ENCODE measurements at regions not wholly inside any gene's neighbourhood (a gene's known extent, or its start where the extent isn't known, plus 50 kb on each side); places are given as distances from the start of the nearest gene placed in this dataset.

DNA sequence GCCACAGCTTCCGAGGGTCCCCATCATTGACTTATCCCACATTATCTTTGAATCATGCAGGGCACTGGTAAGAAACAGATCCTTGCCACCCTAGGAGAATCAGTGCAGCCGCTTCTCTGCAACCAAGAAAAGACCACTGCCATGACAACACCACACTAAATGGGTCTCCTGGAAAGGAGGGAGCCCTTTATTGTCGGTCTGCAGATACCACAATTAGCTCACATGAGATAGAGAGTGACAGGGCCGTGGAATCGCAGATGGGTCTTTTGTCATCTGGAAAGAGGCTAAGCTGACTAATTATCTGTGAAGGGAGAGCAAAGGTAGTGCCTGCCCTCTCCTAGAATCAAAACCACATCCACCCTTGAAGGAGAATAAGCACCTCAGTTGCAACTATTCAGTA is 178.3 kb upstream of the MYO16 start:
- TF ChIP-seq CTCF (optimal IDR thresholded peaks at IDR 0.05 in 1 of 3, IDR thresholded peaks at IDR 0.05 in 1 of 3, conservative IDR thresholded peaks at IDR 0.05 in 1 of 3; ENCODE audit: extremely low read depth in 1 of 3, insufficient read depth in 2 of 3, low read length in 3 of 3) (no peak), EZH2 (IDR thresholded peaks at IDR 0.05; ENCODE audit: low read length) (no peak)

Data from keratinocyte (primary cell).